HEK293 (cell line): ENCODE measurements at regions not wholly inside any gene's neighbourhood (a gene's known extent, or its start where the extent isn't known, plus 50 kb on each side); places are given as distances from the start of the nearest gene placed in this dataset.

Experiments used
- PRDM2 ChIP-seq: fragments of 450-650 bp; formaldehyde crosslinking; IDR thresholded peaks from 2 replicates; pipeline ENCODE4 v1.5.1; 2016; ENCODE audit warnings: missing biosample characterization, missing genetic modification characterization, borderline replicate concordance
- SCRT2 ChIP-seq: fragments of 450-650 bp; formaldehyde crosslinking; IDR thresholded peaks from 2 replicates; pipeline ENCODE4 v1.5.1; 2016; ENCODE audit warnings: missing biosample characterization, missing genetic modification characterization
- ZNF121 ChIP-seq: fragments of 450-650 bp; formaldehyde crosslinking; IDR thresholded peaks from 2 replicates; pipeline ENCODE4 v1.5.1; 2016; ENCODE audit warnings: missing biosample characterization, missing genetic modification characterization
- ZNF133 ChIP-seq: fragments of 450-650 bp; formaldehyde crosslinking; IDR thresholded peaks from 2 replicates; pipeline ENCODE4 v1.5.1; 2016; ENCODE audit warnings: missing biosample characterization, missing genetic modification characterization
- ZNF138 ChIP-seq: fragments of 450-650 bp; formaldehyde crosslinking; IDR thresholded peaks from 2 replicates; pipeline ENCODE4 v1.5.1; 2016; ENCODE audit warnings: missing biosample characterization, missing genetic modification characterization, borderline replicate concordance
- ZNF202 ChIP-seq: fragments of 450-650 bp; formaldehyde crosslinking; IDR thresholded peaks from 2 replicates; pipeline ENCODE4 v1.5.1; 2016; ENCODE audit warnings: missing biosample characterization, missing genetic modification characterization, borderline replicate concordance
- ZNF324 ChIP-seq: fragments of 450-650 bp; formaldehyde crosslinking; IDR thresholded peaks from 2 replicates; pipeline ENCODE4 v1.5.1; 2016; ENCODE audit warnings: missing biosample characterization, missing genetic modification characterization
- ZNF362 ChIP-seq: fragments of 450-650 bp; formaldehyde crosslinking; IDR thresholded peaks from 2 replicates; pipeline ENCODE4 v1.5.1; 2016; ENCODE audit warnings: missing biosample characterization, missing genetic modification characterization
- ZNF513 ChIP-seq: fragments of 450-650 bp; IDR thresholded peaks from 2 replicates; pipeline ENCODE4 v1.5.1; 2018; ENCODE audit warnings: missing biosample characterization, missing genetic modification characterization
- ZNF555 ChIP-seq: fragments of 450-650 bp; formaldehyde crosslinking; conservative IDR thresholded peaks from 2 replicates; pipeline ENCODE4 v1.5.1; 2017; ENCODE audit warnings: missing biosample characterization, mild to moderate bottlenecking, missing genetic modification characterization, inconsistent platforms
- ZNF558 ChIP-seq: fragments of 450-650 bp; formaldehyde crosslinking; IDR thresholded peaks from 2 replicates; pipeline ENCODE4 v1.5.1; 2016; ENCODE audit warnings: missing biosample characterization, missing genetic modification characterization
- ZNF561 ChIP-seq: fragments of 450-650 bp; IDR thresholded peaks from 2 replicates; pipeline ENCODE4 v1.5.1; 2018; ENCODE audit warnings: missing biosample characterization, missing genetic modification characterization, borderline replicate concordance
- ZNF600 ChIP-seq: fragments of 450-650 bp; formaldehyde crosslinking; IDR thresholded peaks from 2 replicates; pipeline ENCODE4 v1.5.1; 2016; ENCODE audit warnings: missing biosample characterization, missing genetic modification characterization
- ZNF701 ChIP-seq: fragments of 450-650 bp; formaldehyde crosslinking; IDR thresholded peaks from 2 replicates; pipeline ENCODE4 v1.5.1; 2016; ENCODE audit warnings: missing biosample characterization, missing genetic modification characterization
- TF ChIP-seq, protein P1 (sequence below): fragments of 450-650 bp; formaldehyde crosslinking; IDR thresholded peaks from 2 replicates; pipeline ENCODE4 v1.5.1; 2016; ENCODE audit warnings: missing biosample characterization, missing genetic modification characterization
- TF ChIP-seq, protein P2 (sequence below): fragments of 450-650 bp; formaldehyde crosslinking; IDR thresholded peaks from 2 replicates; pipeline ENCODE4 v1.5.1; 2017; ENCODE audit warnings: missing biosample characterization, missing genetic modification characterization
- TF ChIP-seq, protein P3 (sequence below): IDR thresholded peaks from 2 replicates; pipeline ENCODE4 v1.6.1; 2011; ENCODE audit warnings: mild to moderate bottlenecking, low read depth, low read length, borderline replicate concordance
- TF ChIP-seq, protein P4 (sequence below): fragments of 450-650 bp; formaldehyde crosslinking; IDR thresholded peaks from 2 replicates; pipeline ENCODE4 v1.5.1; 2017; ENCODE audit warnings: missing biosample characterization, missing genetic modification characterization
- TF ChIP-seq, protein P5 (sequence below): fragments of 450-650 bp; formaldehyde crosslinking; IDR thresholded peaks from 2 replicates; pipeline ENCODE4 v1.5.1; 2017; ENCODE audit warnings: missing biosample characterization, missing genetic modification characterization

- TF ChIP-seq ZNF362 (tag by site-specific recombination): peak; percentile 98
- TF ChIP-seq ZNF701 (tag by site-specific recombination): no peak
- no peak for TF ChIP-seq SCRT2 (tag by site-specific recombination)
- TF ChIP-seq, protein P1, sequence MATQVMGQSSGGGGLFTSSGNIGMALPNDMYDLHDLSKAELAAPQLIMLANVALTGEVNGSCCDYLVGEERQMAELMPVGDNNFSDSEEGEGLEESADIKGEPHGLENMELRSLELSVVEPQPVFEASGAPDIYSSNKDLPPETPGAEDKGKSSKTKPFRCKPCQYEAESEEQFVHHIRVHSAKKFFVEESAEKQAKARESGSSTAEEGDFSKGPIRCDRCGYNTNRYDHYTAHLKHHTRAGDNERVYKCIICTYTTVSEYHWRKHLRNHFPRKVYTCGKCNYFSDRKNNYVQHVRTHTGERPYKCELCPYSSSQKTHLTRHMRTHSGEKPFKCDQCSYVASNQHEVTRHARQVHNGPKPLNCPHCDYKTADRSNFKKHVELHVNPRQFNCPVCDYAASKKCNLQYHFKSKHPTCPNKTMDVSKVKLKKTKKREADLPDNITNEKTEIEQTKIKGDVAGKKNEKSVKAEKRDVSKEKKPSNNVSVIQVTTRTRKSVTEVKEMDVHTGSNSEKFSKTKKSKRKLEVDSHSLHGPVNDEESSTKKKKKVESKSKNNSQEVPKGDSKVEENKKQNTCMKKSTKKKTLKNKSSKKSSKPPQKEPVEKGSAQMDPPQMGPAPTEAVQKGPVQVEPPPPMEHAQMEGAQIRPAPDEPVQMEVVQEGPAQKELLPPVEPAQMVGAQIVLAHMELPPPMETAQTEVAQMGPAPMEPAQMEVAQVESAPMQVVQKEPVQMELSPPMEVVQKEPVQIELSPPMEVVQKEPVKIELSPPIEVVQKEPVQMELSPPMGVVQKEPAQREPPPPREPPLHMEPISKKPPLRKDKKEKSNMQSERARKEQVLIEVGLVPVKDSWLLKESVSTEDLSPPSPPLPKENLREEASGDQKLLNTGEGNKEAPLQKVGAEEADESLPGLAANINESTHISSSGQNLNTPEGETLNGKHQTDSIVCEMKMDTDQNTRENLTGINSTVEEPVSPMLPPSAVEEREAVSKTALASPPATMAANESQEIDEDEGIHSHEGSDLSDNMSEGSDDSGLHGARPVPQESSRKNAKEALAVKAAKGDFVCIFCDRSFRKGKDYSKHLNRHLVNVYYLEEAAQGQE: no peak
- TF ChIP-seq, protein P2, sequence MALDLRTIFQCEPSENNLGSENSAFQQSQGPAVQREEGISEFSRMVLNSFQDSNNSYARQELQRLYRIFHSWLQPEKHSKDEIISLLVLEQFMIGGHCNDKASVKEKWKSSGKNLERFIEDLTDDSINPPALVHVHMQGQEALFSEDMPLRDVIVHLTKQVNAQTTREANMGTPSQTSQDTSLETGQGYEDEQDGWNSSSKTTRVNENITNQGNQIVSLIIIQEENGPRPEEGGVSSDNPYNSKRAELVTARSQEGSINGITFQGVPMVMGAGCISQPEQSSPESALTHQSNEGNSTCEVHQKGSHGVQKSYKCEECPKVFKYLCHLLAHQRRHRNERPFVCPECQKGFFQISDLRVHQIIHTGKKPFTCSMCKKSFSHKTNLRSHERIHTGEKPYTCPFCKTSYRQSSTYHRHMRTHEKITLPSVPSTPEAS: no peak
- no peak for TF ChIP-seq ZNF555 (tag by site-specific recombination)
- TF ChIP-seq ZNF324 (tag by site-specific recombination): no peak
- no peak for TF ChIP-seq ZNF600
- no peak for TF ChIP-seq ZNF138 (tag by site-specific recombination)
- no peak for TF ChIP-seq ZNF121 (tag by site-specific recombination)
- no peak for TF ChIP-seq ZNF202 (tag by site-specific recombination)
- TF ChIP-seq ZNF561 (tag by site-specific recombination): no peak
- TF ChIP-seq PRDM2 (tag by site-specific recombination): no peak
- TF ChIP-seq ZNF558: no peak
- TF ChIP-seq, protein P3, sequence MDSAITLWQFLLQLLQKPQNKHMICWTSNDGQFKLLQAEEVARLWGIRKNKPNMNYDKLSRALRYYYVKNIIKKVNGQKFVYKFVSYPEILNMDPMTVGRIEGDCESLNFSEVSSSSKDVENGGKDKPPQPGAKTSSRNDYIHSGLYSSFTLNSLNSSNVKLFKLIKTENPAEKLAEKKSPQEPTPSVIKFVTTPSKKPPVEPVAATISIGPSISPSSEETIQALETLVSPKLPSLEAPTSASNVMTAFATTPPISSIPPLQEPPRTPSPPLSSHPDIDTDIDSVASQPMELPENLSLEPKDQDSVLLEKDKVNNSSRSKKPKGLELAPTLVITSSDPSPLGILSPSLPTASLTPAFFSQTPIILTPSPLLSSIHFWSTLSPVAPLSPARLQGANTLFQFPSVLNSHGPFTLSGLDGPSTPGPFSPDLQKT: no peak
- no peak for TF ChIP-seq ZNF133 (tag by site-specific recombination)
- no peak for TF ChIP-seq ZNF513 (tag by site-specific recombination)
- TF ChIP-seq, protein P4, sequence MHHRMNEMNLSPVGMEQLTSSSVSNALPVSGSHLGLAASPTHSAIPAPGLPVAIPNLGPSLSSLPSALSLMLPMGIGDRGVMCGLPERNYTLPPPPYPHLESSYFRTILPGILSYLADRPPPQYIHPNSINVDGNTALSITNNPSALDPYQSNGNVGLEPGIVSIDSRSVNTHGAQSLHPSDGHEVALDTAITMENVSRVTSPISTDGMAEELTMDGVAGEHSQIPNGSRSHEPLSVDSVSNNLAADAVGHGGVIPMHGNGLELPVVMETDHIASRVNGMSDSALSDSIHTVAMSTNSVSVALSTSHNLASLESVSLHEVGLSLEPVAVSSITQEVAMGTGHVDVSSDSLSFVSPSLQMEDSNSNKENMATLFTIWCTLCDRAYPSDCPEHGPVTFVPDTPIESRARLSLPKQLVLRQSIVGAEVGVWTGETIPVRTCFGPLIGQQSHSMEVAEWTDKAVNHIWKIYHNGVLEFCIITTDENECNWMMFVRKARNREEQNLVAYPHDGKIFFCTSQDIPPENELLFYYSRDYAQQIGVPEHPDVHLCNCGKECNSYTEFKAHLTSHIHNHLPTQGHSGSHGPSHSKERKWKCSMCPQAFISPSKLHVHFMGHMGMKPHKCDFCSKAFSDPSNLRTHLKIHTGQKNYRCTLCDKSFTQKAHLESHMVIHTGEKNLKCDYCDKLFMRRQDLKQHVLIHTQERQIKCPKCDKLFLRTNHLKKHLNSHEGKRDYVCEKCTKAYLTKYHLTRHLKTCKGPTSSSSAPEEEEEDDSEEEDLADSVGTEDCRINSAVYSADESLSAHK: no peak
- TF ChIP-seq, protein P5, sequence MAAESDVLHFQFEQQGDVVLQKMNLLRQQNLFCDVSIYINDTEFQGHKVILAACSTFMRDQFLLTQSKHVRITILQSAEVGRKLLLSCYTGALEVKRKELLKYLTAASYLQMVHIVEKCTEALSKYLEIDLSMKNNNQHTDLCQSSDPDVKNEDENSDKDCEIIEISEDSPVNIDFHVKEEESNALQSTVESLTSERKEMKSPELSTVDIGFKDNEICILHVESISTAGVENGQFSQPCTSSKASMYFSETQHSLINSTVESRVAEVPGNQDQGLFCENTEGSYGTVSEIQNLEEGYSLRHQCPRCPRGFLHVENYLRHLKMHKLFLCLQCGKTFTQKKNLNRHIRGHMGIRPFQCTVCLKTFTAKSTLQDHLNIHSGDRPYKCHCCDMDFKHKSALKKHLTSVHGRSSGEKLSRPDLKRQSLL (tag by site-specific recombination): no peak
Observed at GRCh38 chr6:141562851-141563763, 569.6 kb upstream of the GJE1 start (continued).
